HFF-Myc (cell line): ENCODE measurements at regions not wholly inside any gene's neighbourhood (a gene's known extent, or its start where the extent isn't known, plus 50 kb on each side); places are given as distances from the start of the nearest gene placed in this dataset.

Source experiments
- DNase-seq: peaks from one replicate; pipeline ENCODE4 v3.0.0-alpha.2; 2011; ENCODE audit warnings: low read depth; ENCODE audit errors: extremely low read depth
- H3K4me3 ChIP-seq: replicated peaks from 2 replicates; pipeline ENCODE4 v1.5.1; 2011; ENCODE audit warnings: low read depth, mild to moderate bottlenecking, control low read depth, low read length
- CTCF ChIP-seq: IDR thresholded peaks from 2 replicates; pipeline ENCODE4 v1.5.1; 2012; ENCODE audit warnings: mild to moderate bottlenecking, low read depth, low read length, control low read depth; ENCODE audit errors: missing control alignments

GRCh38 chr17:36779550-36779949, 157.7 kb upstream of the LHX1 start:
- no peak overlapping the region for H3K4me3 ChIP-seq
- DNase-seq, result no peak
- no peak for TF ChIP-seq CTCF

GRCh38 chr17:36784633-36785032, 152.6 kb upstream of the LHX1 start:
- DNase-seq, result no peak

GRCh38 chr17:36786867-36787266, 150.4 kb upstream of the LHX1 start:
- TF ChIP-seq CTCF, result no peak
- no peak overlapping the region for H3K4me3 ChIP-seq
- DNase-seq, result no peak

More at GRCh38 chr17:36784633-36785032, 152.6 kb upstream of the LHX1 start:
- H3K4me3 ChIP-seq, result no peak overlapping the region
- TF ChIP-seq CTCF, result no peak

- no peak for DNase-seq
Observed at GRCh38 chr17:36791150-36791941, 145.9 kb upstream of the LHX1 start.

GRCh38 chr17:36791942-36792475, 145.3 kb upstream of the LHX1 start:
- TF ChIP-seq CTCF, result no peak
- DNase-seq, result no peak
- H3K4me3 ChIP-seq, result no peak overlapping the region

More at GRCh38 chr17:36791150-36791941, 145.9 kb upstream of the LHX1 start:
- H3K4me3 ChIP-seq, result no peak overlapping the region
- no peak for TF ChIP-seq CTCF

- no peak for TF ChIP-seq CTCF
- no peak for DNase-seq
- H3K4me3 ChIP-seq, result no peak overlapping the region
Observed at GRCh38 chr17:36792849-36793248, 144.4 kb upstream of the LHX1 start.
